HG03095 (cell line): ENCODE measurements at regions not wholly inside any gene's neighbourhood (a gene's known extent, or its start where the extent isn't known, plus 50 kb on each side); places are given as distances from the start of the nearest gene placed in this dataset.
"Not testable (repeated sequence)": the region's sequence is repeated elsewhere in the genome, so short reads cannot be mapped to it uniquely, and the experiment has no call there.

ENCODE experiments used
- ATAC-seq: cut with Tn5 transposase; IDR thresholded peaks from one replicate; pipeline ENCODE4 v1.9.1; 2021; ENCODE audit warnings: moderate library complexity; ENCODE audit not compliant: unreplicated experiment

DNA sequence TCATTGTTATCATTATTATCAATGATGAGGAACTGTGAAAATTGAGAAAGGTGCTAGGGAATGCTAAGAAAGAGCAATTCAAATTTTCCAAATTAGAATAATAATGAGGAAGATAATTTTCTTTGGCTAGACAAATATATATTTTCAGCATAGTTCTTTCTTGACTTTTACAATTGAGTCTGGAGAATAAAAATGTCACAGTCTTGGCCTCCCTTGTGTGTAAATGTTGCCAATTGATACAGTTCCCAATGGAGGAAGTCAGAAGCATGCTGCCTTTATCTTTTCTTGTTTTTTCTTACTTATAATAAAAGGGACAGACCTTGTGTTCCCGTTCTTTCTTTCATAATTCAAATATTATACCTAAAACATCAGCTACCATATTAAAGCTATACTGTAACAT is 774.4 kb downstream of the SI start:
- no peak for ATAC-seq

DNA sequence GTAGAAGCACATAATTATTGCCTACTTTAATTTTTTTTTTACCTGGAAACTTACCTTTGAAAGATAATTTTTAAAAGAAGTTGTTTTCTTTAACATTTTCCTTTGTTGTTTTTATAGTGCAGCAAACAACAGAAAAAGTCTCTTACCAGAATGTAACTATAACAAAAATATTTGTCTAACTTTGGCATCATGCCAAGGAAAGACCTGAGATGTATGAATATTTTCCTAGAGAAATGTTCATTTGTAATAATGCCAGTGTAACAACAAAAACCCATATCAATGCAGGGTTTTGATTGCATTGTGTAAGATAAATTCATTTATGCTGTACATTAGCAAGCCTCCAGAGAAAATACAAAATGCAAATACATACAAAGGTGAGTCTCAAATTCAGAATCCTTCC is 775.7 kb downstream of the SI start:
- ATAC-seq, result no peak

DNA sequence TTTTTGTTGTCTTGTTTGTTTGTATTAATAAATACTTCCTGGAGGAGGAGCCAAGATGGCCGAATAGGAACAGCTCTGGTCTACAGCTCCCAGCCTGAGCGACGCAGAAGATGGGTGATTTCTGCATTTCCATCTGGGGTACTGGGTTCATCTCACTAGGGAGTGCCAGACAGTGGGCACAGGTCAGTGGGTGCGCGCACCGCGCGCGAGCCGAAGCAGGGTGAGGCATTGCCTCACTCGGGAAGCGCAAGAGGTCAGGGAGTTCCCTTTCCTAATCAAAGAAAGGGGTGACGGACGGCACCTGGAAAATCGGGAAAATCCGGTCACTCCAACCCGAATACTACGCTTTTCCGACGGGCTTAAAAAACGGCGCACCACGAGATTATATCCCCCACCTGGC is 786.8 kb downstream of the SI start:
- not testable (repeated sequence) for ATAC-seq

- ATAC-seq, result no peak
These were observed 799.7 kb downstream of the SI start for GRCh38 chr3:164278550-164278949.

- no peak for ATAC-seq
These were observed 811.2 kb downstream of the SI start for GRCh38 chr3:164267053-164267452.

GRCh38 chr3:164250923-164251322 is 827.4 kb downstream of the SI start:
- ATAC-seq, result no peak

- no peak for ATAC-seq
These were observed 841.4 kb downstream of the SI start for GRCh38 chr3:164236851-164237250.

DNA sequence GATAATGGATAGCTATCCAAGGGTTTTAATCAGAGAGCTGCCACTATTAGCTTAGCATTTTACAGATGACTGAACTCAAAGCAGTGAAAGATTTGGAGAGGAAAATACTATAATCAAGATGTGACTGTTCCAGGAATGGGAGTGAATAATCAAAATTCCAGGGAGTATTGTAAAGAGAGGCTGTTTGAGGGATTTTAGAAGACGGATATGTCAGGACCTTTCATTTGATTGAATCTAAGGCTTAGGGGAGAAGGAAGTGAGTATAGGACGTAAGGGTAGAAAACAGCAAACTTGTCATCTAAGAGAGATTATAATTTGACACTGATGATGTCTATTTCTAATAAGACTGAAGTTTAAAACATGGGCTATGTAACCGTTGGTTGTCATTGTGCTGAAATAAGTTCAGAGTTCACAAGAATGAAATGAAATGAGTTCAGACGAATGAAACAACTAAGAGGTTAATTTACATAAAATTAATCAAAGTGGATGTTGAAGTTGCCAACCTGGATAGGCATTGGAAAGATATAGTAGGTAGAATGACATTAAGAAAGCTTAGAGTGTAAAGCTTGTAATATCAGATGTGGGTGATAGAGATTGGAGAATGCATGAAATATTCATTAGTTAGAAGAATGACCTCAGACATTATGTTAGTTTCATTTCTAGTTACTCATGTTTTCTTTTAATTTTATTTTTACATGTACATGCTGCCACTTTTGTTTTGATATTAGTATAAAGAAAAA is 842.8 kb downstream of the SI start:
- no peak for ATAC-seq

DNA sequence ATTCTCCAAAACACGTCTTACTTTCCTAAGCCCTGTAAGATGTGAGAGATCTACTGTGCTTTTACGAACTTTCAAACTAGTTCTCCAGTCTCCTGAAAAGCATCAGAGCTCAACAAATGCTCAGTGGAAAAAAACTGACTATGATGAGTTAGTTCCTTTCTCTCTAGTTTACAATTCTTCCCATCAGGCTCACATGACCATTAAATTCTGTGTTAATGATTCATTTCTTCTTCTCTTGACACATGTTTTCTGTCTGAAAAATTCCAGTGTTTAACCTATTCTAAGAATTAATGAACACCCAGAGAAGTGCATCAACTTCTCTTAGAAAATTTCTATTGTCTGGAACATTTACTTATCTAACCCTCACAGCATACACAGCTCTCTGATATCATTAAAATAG is 844.3 kb downstream of the SI start:
- ATAC-seq, result no peak

- no peak for ATAC-seq
These were observed 846.6 kb downstream of the SI start for GRCh38 chr3:164231718-164232117.

DNA sequence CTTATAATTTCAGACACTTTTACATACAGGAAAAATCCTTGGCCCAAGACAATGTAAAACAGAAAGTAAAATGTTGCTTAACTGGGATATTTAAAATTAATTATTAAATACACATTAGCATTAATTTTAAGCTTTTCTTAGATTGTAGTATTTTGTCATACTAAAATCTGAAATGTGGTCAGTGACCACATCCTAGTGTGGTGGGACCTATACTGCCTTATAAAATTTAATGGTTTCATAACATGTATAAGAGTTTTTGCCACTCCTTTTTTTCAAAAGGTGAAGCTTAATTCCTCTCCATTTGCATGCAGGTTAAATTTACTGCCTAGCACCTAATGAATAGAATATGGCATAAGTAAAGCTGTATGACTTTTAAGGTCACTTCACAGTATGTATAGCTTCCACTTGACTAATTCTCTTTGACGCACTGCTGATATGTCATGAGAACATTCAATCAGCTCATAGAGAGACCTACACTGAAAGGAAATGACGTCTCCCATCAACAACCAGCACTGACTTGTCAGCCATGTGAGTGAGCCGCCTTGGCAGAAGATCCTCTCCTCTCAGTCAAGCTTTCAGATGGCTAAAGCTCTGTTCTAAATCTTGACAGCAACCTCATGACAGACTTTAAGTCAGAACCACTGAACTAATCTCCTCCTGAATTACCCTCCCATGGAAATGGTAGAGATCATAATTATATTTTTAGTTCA is 847.8 kb downstream of the SI start:
- no peak for ATAC-seq

- ATAC-seq, result no peak
These were observed 854.2 kb downstream of the SI start for GRCh38 chr3:164224126-164224525.

GRCh38 chr3:164222197-164222596 is 856.1 kb downstream of the SI start:
- ATAC-seq, result no peak

- no peak for ATAC-seq
These were observed 857.0 kb downstream of the SI start for GRCh38 chr3:164221297-164221696.

- no peak for ATAC-seq
These were observed 868.9 kb downstream of the SI start for GRCh38 chr3:164209363-164209762.

DNA sequence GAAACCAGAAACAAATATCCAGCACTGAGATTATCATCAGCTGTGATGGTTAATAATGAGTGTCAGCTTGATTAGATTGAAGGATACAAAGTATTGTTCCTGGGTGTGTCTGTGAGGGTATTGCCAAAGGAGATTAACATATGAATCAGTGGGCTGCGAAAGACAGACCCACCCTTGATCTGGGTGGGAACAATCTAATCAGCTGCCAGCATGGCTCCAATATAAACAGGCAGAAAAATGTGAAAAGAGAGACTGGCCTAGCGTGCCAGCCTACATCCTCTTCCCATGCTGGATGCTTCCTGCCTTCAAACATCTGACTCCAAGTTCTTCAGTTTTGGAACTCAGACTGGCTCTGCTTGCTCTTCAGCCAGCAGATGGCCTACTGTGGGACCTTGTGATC is 869.5 kb downstream of the SI start:
- ATAC-seq, result no peak

DNA sequence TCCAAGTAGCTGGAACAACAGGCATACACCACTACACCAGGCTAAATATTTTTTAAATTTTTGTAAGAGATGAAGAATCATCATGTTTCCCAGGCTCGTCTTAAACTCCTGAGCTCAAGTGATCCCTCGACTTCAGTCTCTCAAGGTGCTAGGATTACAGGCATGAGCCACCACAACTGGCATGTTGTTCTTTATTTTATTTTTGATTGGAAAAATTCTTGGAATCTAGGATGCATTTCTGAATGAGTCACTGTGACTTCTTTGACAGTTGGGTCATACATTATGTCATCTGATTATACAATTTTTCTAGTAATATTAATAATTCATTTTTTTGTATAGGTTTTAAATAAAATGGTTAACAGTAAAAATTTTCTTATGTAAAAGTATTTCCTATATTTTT is 870.2 kb downstream of the SI start:
- ATAC-seq, result no peak

- ATAC-seq, result no peak
These were observed 878.1 kb downstream of the SI start for GRCh38 chr3:164200053-164200823.

DNA sequence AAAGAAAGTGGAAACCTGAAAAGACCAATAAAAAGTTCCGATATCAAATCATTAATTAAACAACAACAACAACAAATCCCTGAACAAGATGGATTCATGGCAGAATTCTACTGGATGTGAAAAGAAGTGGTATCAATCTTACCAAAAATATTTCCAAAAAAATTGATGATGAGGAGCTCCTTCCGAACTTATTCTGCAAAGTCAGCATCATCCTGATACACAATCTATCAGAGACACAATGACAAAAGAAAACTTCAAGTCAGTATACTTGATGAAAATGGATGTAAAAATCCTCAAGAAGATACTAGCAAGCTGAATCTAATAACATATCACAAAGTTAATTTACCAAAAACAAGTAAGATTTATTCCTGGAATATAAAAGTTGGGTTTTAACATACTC is 881.8 kb downstream of the SI start:
- ATAC-seq, result no peak

DNA sequence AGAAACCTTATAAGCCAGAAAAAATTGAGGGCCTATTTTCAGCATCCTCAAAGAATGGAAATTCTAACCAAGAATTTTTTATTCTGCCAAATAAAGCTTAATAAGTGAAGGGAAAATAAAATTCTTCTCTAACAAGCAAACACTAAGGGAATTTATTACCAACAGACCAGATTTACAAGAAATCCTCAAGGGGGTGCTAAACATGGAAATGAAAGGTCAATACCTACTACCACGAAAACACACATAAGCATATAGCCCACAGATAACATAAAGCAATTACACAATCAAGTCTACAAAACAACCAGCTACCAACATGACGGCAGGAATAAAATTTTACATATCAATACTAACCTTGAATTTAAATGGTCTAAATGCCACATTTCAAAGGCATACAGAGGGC is 883.5 kb downstream of the SI start:
- ATAC-seq, result no peak

GRCh38 chr3:164192974-164193373 is 885.3 kb downstream of the SI start:
- no peak for ATAC-seq

DNA sequence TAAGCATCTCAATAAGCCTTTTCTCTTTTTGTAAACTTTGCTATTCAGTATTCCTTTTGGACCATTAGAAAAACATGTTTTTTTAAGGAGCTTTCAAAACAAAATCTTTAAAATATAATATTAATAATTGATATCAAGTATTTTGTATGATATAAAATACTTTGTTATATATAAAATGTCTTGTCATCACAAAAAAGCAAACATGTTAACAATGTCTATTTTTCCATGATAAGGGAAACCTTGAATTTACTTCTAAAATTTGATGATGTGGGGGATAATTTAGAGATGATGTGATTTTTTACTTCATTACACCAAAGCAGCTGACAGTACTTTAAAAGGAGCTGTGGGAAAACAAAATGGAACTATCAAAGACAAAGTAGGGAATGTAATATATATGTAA is 887.7 kb downstream of the SI start:
- ATAC-seq, result no peak
